SK-N-DZ (cell line): ENCODE measurements at regions not wholly inside any gene's neighbourhood (a gene's known extent, or its start where the extent isn't known, plus 50 kb on each side); places are given as distances from the start of the nearest gene placed in this dataset.

Experiments used
- DNase-seq: peaks from one replicate; pipeline ENCODE4 v3.0.0-alpha.2; 2015; ENCODE audit warnings: low spot score

DNA sequence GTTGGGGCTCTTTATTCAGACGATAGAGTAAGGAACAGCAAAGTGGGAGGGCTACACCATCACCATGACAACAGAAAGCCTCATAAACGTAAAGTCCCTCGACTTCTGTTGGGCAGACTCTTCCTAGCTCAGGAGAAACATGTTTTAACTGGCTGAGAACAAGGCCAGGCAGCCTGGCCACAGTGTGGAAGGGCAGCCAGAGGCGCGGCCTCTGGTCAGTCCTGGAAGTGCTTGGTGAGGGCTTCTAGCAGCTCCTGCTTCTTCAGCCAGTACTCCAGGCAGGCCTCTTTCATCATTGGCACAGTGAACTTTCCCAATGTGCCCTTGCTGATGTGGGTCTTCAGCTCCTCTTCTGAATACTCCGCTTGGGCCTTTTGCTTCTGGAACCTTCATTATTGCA lies 690.9 kb downstream of the PCDH19 start:
- no peak for DNase-seq

DNA sequence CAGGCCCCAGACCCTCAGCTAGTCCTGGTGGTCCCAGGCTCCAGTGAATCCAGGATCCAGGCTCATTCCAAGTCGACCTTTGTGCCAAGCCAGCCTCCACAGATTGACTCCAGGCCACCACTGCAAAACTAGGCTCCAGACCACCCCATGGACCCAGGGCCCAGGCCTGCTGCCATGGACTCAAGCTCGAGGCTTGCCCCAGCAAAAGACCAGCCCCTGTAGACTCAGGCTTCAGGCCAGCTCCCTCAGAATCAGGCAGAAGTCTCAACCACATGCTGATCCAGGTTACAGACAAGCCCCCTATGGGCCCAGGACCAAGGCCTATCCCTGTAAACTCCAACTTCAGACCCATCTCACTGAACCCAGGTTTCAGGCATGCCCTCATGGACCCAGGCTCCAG lies 692.4 kb downstream of the PCDH19 start:
- no peak for DNase-seq

DNA sequence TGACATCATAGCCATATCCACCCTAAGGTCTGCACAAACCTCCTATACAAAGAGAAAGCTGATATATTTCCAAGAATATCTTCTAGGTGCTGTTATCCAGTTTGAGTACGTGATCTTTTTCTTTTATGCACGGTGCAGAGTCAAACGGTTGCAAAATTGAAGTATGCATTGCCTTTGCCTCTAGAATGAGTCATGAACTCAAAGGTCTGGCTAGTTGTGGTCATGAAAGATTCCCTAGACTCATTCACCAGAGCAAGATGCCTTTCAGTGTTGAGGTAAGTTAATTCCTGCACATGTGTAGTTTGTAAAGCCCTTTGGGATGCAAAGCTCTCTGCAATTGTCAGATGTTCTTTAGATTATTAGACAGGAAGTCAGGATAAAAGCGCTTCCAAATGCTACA lies 704.4 kb downstream of the PCDH19 start:
- no peak for DNase-seq

DNA sequence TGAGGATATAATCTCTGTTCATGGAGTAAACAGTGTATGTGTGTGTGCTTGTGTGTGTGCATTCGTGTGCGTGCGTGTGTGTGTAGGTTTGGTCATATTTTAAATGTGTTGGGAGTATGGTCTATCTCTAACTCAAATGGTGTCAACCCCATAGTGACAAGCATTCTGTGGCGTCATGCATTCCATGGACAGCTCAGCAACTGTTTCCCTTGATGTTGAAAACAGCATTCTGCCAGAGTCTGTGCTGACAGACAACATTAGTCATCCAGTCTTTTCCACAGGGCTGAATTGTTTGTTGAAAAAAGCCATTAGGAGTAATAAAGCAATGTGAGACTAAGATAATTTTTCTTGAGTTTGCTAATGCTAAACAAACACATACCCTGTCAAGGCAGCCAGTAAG lies 706.6 kb downstream of the PCDH19 start:
- DNase-seq = no peak

DNA sequence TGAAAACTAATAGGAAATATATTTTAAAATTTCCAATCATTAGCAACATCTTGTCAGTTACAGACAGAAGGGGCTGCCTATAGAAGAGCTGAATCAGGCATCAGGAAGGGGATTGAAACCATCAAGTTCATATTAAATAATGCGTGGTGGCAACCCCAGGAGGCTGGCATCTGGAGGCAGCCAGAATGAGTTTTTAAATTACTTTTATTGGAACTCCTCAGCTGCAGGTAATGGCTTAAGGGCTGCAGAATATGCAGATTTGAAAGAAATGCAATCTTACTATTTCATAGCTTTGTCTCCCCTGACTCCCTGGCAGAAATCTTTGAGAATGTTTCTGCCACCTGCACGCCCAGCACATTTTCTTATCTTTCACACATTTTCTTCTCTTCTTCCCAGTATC lies 711.6 kb downstream of the PCDH19 start:
- DNase-seq = no peak

DNA sequence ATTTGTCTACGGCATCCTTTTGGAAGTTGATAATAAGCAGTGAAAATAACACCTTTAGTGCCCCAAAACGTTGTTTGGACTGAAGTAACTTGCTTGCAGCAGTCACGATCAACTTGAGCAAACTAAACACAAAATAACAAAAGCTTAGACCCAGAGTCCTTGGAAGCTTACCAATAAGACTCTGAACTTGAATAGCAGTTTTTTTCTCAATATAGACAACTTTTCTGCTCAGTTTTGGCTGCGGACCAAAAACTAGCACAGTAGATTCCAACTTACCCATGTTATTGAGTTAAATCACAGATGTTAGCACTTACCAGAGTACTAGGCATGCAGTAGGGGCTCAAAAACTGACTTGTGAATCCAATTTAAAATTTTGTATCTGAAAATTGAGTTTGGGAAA lies 746.9 kb downstream of the PCDH19 start:
- DNase-seq = no peak

DNA sequence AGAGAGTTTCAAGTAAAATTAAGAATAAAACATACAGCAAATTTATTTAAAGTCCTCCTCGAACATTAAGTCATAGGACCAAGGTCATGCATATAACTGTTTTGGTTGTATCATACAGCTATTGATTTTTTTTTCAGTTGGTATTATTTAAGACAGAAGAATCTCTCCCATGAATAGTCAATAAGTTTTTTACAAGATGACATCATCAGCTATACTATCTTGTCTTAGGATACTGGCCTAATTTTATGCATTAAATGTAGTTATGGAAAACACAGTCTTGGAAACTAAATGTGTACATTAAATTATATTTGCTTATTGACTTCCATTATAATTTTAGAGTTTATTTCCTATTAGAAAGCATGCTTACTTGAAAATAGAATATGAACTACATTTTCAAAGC lies 755.9 kb downstream of the PCDH19 start:
- no peak for DNase-seq

DNA sequence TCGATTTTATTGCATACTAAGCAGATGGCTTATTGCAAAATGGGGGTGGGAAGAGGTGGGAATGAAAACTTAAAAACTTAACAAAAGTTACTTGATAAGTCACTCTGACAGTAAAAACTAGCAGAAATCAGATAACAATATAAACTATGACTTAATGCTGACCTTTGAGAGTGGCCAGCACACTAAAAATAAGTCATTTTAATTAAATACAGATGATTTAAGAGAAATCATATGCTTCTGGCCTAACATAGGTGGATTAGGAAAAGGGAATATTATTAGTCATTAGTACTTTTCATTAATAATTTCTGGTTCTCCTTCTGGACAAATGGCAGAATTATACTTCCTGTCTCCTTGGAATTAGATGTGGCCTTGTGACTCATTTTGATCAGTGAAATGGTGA lies 756.7 kb downstream of the PCDH19 start:
- no peak for DNase-seq

DNA sequence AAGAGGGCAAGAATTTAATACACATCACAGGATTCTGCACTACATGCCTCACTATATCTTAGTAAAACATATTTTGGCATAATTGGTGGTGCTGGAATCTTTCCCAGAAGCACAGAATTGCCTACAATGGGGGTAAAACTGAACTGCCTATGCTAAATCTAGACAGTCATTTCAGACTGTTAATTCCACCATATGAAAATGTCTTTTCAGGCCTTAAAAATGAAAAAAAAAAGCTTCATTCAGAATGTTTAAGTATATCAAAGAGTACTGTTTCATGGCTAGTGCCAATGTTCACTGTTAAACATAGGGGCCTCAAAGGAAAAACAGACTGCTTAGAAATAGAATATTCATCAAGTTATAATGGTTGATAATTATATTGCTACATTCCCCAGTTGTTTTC lies 797.0 kb downstream of the PCDH19 start:
- no peak for DNase-seq

DNA sequence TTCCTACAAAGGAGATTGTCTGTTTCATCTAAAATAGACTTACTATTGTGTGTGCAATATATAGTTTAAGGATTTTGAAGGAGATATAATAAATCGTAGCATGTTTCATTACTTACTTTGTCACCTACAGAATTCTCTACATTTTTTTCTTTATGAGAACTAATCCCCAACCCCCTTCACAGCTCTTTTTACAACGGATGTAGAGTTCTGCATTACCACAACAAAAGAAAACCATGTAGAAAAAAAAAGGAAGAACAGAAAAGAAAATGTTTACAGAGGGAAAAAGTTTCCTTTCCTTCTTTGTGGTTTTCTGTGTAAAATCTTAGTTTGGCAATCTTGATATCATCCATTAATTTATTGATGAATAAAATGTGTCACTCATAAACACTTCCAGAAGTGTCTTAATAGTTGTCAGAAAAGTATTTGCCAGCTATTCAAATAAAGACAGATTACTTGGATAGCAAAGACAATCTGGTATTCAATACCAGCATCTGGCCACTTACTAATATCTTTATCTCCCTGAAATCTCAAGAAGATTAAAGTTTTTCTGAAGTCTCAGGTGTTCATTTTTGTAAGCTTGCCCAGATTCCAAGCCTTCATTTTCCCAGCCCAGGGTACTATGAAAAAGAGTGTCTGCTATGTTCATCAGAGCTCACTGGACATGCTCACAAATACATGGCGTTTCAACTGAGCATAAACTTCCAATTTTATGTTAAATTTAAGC lies 806.8 kb downstream of the PCDH19 start:
- no peak for DNase-seq

DNA sequence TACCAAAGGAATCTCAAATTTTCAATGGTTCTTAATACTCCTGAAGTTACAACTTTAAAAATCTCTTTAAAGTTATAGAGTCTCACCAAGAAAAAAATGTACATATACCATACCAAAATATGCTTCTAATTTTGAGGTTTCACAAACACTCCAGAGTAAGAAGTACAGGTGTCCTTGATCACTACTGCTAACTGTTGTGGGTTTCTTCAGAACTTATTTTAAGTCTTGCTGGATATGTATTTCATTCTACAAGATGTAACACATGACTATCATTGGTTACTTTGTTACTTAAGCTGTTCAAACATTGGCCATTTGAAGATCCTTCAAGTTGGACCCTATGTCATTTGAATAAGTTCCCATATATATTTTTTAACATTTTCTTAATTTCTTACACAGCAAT lies 808.0 kb downstream of the PCDH19 start:
- no peak for DNase-seq

DNA sequence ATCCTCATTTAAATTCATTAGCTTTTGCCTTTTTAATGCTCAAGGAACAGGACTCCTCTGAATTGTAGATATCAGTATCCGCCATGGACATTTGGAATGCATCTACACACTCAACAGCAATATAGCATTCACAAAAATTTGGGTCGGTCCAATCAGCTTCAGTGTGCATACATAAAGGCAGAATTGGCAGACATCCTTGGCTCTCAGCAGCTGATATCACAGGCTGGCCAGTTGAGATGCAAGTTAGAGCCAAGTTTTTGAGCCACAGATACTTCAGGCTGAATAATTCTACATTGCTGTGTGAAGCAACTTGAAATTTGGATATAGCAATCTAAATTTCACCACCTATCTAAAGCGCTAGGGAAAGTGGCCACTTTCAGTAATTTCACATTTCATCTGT lies 821.1 kb downstream of the PCDH19 start:
- DNase-seq = no peak

DNA sequence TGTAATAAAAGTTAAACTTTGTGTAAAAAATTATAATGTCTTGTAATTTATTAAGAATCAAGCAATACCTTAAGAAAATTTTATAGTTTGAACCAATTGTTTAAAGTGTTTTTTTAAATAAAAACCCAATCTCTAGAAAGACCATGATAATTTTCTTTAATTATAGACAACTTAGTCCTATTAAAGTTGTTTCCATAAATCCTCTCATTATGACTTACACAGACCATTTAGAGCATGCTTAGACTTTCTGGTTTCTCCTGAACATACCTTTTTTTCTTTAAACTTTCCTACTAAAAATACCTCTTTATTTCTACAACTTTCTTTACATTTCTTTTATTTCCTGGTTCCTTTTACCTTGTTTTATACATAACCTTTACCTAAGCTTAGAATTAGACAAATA lies 837.4 kb downstream of the PCDH19 start:
- no peak for DNase-seq

DNA sequence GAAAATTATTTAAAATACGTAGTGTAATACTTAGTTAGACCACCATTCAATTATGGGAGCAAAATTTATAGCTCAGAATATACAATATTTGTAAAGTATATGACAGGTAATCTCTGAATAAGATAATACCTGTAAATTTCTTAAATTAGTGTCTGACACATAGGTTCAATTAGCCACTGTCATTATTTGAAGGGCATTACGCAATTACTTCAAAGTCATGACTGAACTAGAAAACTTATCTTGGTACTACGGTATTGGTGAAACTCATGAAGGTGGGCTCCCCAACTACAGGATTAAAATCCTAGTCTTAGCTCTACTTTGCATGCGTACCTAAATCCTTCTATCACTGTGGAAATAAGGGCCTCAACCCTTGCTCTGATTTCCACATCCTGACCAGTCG lies 860.7 kb downstream of the PCDH19 start:
- DNase-seq = no peak

DNA sequence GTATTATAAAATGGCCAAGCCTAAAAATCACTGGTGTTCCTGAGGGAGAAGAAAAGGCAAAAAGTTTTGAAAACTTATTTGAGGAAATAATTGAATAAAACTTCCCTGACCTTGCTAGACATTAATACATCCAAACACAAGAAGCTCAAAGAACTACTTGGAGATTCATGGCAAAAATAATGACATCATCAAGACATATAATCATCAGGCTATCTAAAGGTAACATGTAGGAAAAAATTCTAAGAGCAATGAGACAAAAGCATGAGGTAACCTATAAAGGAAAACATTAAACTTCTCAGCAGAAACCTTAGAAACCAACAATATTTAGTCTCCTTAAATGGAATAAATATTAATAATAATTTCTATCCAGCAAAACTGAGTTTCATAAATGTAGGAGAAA lies 887.6 kb downstream of the PCDH19 start:
- DNase-seq = no peak

DNA sequence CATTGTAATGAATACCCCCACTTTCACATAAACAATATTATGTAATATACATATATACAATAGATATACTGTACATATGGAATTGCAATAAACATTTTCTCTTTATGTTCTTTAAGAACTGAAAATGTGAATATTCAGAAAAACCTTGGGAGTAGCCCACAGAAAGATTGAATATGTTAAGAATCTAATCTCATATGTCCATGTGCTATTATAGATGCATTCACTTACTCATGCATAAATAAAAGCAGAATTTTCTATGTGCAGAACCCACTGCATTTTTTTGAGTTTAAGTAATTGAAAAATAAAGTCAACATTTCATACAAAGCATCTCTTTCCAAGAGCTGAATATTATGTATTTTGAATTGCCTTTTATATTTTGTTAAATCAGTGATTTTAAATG lies 902.3 kb downstream of the PCDH19 start:
- no peak for DNase-seq

DNA sequence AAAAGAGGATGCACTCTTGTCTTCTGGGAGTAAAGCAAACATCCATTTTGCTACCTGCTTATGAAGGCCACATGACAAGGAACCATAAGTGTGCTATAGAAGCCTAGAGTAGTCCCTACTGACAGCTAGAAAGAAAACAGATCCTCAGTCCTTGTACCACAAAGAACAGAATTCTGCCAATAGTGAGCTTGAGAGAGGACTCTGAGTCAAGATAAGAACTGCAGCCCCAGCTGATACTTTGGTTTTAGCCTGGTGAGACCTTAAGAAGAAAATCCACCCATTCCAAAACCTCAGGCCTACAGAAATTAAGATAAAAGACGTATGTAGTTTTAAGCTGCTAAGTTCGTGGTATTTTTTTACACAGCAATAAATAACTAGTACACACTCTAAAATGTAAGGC lies 914.6 kb downstream of the PCDH19 start:
- no peak for DNase-seq

DNA sequence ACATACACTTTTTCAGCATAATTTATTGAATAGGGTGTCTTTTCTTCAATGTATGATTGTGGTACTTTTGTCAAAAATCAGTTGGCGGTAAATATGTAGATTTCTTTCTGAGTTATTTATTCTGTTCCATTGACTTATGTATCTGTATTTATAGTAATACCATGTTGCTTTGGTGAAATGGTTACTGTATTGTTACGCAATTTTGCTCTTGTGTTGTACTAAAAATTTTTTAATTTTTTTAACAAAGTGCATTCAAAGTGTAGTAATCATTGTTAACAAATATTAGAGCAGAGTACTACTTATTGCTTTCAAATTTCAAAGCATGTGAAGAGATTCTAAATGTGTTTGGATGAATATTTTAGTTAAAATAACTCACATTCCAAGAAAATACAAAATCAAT lies 915.4 kb downstream of the PCDH19 start:
- no peak for DNase-seq

DNA sequence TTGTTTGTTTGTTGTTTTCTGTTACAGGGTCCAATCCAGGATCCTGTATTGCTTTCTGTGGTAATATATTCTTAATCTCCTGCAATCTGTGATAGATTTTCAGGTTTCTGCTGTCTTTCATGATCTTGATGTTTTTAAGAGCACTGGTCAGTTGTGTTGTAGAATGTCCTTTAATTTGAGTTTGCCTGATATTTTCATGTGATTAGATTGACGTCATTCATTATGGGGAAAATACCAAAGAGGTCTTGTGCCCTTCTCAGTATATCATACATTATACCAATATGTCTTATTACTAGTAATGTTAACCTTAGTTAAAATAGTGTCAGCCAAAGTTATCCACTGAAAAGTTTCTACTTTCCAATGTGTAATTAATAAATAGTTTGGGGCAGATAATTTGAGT lies 929.3 kb downstream of the PCDH19 start:
- no peak for DNase-seq

DNA sequence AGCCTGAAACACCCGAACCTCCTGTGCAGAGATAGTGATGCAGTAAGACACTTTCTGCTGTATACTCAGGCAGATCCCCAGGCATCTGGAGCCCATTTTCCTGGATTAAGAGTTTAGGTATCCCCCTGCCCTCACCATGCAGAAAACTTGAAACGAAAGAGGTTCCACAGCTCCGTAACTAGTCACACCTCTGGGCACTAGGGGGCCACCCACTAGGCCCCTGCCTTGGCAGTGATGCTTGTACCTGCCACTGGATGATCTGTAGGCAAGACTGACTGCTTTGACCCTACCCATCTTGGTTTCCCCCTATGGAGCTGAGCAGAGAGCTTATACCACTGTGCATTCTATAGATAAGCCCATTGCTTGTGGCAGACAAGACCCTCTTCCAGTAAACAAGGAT lies 940.6 kb downstream of the PCDH19 start:
- DNase-seq = no peak

DNA sequence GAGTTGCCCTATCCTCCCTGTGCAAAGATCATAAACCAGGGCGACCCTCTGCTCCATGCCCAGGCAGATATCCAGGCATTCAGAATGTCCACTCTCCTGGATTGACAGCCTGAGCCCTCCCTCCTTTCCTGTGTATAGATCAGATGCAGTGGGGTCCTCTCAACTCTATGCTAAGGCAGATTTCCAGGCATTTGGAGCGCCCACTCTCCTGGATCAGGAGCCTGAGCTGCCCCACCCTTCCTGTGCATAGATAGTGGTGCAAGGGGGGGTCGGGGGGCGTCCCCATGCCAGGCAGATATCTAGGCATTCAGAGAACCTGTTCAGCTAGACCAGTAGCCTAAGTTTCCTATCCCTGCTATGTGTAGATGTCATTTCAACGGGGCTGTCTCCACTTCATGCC lies 941.1 kb downstream of the PCDH19 start:
- DNase-seq = no peak

DNA sequence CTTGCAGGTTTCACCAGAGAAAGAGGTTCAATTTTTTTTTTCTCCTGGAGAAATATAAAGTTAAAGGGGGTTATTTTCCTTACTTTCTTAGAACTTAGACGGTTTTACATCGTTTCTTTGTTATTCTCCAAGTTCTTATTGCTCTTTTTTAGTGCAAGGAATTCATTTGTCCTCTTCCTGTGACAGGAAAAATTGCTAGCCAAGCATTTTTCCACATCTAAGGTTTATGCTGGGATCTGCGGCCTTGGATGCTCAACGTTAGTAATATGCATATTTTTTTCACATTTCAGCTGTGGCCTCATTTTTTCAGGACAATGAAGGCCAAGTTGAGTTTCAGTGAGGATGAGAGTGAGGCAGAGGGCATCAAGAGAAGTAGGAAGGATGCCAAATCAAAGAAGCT lies 948.9 kb downstream of the PCDH19 start:
- DNase-seq = no peak

DNA sequence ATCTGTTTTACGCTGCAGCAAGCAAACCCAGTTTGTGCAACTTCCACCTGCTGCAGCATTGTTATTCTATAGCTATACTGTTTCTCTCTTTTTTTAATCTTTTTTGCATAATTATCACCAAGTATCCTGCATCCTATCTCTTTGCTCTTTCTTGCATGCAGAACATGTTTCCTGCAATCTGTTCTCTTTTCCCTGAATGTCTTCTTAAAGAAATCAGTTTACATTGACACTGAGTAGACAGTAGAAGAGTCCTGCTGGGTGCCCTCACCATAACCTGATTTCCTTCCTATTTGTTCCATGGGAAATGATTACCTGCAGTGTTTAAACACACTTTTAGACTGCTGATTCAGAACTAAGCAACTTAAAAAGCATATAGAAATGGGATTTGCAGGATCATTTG lies 964.7 kb downstream of the PCDH19 start:
- no peak for DNase-seq

DNA sequence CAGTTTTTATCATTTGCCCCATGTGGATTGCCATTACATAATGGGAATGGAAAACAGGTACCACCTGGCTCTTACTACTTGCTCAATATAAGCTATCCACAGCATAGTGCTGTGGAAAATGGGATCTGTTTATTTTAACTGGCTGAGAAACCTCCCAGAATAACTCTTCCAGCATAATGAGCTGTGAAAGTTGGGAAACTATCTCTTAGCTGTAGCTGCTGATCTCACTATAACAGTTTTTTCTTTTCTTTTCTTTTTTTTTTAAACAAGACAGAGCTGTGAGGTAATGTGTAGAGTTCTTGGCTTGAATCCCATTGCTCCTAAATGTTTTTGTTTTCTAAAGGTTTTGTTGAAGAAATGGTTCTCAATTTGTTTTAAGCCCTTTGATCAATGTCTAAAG lies 988.3 kb downstream of the PCDH19 start:
- DNase-seq = no peak
